CD4-positive, alpha-beta T cell treated with Interleukin-17A for 4 hours (primary cell): ENCODE measurements at regions not wholly inside any gene's neighbourhood (a gene's known extent, or its start where the extent isn't known, plus 50 kb on each side); places are given as distances from the start of the nearest gene placed in this dataset.

Source experiments
- DNase-seq: peaks from one replicate; pipeline ENCODE4 v3.0.0-alpha.2; 2020; ENCODE audit warnings: mixed read lengths

DNA sequence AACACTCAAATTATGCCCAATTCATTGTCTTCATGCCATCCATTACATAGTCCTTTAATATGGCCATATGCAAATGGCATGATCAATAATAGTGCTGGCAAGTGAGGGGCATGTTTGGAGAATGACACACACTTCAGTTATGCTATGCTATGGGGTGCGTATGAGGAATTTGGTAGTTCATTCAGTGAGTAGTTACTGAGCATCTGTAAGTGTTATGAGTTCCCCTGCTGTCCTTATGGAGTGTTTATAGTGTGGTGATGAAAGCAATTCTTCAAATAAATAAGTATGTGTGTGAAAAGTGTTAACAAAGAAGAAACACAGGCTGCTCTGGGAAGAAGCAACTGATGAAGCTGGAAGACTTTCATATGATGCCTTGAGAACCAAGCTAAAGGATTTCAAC is 383.7 kb upstream of the SLC14A2 start:
- no peak for DNase-seq

DNA sequence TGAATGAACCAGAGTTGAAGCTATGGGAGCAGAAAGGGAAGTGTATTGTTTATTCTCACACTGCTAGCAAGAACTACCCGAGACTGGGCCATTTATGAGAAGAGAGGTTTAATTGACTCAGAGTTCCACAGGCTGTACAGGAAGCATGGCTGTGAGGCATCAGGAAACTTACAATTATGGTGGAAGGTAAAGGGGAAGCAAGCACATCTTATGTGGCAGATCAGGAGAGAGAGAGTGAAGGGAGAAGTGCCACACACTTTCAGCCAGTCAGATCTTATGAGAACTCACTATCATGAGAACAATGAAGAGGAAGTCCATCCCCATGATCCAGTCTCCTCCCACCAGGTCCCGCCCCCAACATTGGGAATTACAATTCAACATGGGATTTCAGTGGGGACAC is 383.2 kb upstream of the SLC14A2 start:
- no peak for DNase-seq

DNA sequence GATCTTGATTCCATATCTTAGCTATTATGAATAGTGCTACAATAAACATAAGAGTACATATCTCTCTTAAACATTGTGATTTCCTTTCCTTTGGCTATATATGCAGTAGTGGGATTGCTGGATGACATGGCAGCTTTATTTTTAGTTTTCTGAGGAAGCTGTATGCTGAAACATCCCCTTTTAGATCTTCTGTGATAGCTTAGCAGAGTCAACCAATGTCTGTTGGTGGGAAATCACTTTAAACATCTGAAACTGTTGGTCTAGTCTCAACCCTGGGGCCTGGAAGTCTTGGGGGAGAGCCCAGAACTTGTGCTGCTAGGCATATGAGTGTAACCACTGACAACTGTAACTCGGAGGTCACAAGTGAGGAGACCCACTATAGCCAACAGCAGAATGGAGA is 378.6 kb upstream of the SLC14A2 start:
- no peak for DNase-seq

DNA sequence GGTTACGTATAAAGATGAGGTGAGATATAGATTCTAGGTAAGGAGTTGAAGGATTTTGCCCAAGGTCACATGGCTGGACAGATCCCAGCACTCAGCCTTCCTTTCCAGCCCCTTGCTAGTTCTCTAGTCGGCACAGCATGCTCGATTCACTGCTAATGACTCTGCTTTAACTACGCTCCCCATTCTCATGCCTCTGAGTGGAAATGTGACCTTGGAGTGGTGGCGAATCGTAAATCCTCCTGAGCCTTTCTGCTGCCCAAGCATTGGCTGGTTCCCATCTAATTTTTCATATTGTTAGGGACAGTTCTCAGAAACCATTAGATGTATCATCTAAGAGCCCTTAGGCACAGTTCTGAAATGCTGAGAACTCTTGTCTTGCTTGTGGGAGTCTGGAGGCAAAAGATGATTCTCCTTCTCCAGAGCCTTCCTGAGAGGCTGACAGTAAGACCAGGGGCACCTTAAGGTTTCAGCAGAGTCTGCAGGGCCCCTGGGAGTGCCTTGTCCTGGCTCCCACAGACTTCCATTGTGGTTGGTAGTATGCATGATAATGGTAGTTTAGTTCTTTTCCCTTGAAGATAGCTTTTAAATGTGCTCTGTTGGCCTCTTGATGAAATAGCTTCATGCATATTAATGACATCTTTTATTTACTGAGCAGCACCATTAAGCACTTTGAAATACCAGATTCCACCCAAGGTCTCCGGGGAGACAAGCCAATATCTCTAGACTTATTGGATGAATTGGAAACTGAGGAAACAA is 377.8 kb upstream of the SLC14A2 start:
- DNase-seq, result no peak

DNA sequence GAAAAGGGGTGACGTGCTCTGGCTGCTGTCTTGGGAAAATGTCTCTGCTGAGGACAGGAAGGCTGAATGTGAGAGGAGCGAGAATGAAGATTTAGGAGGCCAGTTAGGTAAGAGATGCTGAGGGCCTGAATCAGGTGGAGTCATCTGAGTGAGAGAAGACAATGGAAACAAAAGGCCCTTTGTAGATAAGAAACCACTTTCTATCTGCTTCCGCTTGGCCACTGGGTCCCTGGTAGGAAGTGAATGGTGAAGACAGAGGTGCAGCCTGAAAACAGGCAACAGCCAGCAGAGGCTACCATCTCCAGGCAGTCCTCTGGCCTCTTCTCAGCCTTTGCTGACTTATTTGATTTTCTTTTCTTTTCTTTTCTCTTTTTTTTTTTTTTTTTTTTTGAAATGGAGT is 374.0 kb upstream of the SLC14A2 start:
- no peak for DNase-seq

DNA sequence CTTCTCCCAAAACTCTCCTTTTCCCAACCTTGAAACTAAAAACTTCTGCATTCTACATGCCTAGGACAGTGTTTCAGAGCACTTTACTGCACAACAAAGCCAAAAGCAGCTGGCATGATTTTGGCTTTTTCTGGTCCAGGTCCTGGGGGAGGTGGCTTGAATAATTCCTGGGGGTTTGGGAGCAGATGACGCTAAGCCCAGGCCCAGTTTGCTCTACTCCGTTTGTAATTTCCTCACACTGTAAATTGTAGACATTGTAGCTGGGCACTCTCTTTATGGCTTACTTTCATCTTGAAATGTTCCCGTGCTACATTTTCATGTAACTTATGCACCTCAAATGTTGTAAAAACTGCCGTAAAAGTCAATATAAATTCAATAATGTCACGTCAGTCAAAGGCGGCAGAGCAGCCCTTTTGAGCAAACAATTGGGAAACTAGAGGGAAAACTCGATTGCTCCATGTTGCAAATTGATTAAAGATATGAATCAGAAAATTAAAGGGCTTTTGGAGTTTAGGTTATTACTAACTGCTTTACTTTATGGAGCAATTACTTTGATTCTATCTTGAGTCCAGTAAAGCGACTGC is 373.2 kb upstream of the SLC14A2 start:
- DNase-seq, result no peak

DNA sequence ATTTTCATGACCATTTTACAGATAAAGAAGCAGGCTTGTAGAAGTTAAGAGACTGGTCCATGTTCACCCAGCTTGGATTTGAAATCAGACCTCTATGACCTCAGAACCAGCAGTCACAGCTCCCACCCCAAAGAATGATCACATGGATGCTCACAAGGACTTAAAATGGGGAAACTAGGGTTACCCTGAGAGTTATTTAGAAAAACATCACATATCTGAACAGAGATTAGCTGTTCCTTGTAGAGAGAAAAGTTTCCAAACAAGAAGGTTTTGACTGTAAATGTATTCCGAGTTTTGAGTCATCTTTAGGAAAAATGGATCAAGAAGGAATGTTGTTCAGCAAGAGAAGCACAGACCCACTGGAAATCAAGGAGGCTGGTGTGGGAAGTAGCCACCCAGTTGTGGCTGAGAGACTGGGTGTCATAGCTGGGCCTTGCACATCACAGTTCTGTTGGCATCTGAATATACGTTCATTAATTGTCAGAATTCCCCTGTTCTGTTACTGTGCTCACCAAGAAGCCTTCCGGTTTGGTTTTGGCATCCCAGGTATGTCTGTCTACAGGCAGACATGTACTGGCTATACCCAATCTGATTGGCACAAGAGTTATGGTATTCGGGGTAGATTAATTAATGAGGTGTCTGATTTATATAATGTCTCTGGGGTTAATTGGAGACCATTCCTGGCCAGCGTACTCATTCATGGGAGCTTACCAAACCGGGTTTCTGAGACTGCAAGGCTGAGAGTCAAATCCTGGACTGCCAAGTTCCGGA is 371.8 kb upstream of the SLC14A2 start:
- no peak for DNase-seq

DNA sequence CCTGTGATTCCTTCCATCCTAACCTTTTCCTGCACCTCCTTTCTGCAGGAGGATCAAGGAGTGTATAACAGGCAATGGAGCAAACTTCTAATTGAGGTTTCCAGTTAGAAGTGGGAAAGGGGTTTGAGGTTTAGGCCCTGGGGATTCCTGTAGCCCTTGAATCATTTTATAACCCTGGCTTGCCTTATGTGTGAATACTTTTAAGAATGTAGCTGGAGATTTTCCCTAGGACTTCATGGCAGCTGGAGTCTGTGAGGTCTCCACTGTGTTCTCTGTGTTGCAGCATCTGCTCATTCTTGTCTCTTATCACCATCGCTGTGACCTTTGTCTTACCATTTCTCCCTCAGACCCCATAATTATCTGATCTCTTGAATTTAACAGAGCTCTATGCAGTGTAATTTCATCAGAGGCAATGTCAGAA is 370.2 kb upstream of the SLC14A2 start:
- DNase-seq, result no peak

DNA sequence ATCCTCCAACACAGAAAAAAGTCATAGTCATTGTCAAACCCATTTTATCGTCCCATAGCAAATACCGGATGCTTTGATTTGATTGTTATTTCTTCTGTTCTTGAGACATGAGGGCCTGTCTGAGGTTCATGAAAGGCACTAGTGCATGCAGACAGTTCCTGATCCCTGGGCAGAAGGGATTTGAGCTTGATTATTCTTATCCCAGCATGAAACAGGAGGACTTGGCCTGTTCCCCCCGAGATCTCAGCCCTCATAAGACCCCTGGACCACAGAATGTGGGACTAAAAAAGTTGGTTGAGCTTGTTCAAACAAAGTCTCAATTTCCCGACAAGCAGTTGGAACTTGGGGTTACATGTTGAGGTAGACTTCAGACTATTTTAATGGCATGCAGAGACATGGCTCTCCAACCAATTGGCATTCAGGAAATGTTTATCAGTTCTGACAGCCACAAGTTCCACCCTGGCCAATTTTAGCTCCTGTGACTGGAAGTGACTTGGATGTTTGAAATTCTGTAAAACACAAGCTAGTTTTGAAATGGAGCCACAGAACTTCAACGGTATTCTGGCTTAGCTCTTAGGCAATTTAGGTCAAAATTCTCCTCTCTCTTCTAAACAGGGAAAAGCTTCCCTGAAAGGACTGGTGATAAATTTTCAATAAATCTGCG is 366.9 kb upstream of the SLC14A2 start:
- no peak for DNase-seq

DNA sequence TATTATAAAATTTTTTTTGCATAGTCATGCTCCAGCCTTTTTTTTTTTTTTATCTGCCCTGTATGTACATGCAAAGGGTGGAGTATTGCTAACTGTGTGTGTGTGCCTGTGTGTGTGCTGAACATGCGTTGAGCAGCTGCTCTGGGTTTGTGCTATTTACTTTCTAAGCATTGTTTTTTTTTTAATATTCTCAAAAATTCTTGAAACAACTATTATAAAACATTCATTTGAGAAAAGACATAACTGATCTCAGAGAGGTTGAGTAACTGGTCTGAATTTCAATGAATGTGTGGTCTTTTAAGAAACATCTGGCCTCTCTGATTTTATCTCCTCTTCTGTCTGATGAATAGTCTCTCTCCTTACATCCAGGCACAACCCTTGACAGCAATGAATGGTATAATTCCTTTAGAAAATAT is 366.0 kb upstream of the SLC14A2 start:
- DNase-seq, result no peak

DNA sequence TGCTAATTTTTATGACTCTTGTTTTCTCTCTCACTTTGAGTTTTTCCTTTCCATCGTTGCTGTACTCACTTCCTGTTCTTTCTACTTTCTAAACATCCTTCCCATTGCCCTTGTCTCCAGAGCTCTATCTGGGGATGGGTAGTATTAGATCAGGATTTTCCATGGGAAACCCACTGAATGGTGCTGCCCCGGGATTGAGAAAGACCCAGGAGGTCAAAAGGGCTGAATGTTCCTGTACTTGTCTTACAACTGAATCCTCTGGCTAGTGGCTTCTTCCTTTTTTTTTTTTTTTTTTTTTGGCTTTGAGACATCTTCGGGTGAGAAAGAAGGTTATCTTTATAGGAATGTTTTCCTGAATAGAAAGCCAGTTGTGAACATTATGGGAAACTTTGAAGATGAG is 364.8 kb upstream of the SLC14A2 start:
- no peak for DNase-seq

DNA sequence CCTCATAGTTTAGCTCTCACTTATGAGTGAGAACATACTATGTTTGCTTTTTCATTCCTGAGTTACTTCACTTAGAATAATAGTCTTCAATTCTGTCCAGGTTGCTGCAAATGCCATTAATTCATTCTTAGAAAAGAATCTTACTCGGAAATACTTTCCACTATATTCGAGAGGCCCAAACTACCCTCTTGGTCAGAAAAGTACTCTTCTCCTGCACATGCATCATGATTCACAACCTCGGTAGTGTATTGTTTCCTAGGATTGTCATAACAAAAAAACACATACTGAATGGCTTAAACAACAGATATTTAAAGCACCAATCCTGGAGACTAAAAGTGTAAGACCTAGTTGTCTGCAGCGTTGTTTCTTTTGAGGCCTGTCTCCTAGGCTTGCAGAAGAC is 364.0 kb upstream of the SLC14A2 start:
- DNase-seq, result no peak

DNA sequence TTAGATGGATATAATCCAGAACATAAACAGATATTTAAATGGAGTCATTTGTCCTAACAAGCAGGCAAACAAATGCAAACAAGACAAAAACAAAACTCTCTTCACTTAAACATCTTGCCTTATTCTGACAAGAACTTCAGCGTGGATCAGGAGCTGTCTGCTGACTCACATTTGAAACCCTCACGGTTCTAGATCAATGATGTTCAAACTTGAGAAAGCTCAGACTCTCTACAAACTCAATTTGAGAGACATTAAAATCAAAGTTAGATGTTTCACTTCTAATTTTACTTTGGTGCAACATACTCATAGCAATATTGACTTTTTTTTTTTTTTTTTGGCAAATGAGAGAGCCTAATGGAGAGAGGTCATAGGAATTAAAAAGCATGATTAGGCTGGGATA is 362.8 kb upstream of the SLC14A2 start:
- no peak for DNase-seq

DNA sequence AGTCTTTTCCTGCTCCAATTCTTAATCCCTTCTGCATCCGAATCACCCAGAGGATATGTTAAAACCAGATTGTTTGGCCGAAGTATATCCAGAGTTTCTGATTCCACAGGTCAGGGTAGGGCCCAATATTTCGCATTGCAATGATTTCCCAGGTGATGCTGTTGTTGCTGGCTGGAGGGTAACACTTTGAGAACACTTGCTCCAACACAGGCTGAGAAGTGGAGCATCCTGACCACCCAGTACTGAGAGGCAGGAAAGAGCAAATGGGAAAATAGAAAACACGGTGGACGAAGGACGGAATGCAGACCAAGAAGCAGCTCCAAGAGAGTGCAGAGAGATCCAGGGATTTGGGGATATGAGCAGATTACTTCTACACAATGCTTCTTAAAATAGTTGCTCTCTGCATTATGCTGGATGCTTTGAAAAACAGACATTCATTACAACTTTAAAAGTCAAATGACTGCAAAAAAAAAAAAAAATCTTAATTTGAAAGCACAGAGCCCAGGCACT is 362.2 kb upstream of the SLC14A2 start:
- no peak for DNase-seq

DNA sequence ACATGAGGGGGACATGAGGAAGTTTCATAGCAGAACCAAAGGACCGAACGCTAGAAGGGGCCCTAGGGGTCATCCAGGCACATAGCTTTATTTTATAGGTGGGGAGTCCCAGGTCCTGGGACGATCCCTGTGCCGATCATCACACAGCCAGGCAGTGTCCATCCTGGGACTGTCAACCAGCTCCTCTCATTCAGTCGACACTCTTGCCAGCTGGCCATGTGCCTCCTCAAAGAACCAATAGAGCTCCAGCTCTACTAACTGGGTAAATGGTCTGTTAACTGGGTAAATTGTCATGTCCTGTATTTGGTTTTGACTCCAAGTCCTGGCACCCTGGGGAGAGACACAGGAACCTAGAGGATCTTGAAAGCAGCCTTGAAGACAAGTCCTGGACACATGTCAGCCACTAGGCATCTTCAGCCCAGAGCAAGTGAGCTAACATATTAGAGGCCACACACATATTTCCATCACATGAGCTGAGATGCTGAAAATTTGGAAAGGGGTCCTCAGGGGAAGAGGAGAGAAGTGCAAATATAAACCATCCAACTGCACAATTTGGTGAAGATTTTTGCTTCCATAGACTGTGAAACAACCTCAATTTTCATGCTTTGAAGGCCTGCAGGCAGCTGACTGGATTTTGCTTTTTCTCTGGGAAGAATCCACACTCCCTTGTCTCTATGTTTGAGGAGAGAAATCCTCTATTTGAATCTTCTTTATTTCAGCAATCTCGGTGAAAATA is 361.1 kb upstream of the SLC14A2 start:
- no peak for DNase-seq

DNA sequence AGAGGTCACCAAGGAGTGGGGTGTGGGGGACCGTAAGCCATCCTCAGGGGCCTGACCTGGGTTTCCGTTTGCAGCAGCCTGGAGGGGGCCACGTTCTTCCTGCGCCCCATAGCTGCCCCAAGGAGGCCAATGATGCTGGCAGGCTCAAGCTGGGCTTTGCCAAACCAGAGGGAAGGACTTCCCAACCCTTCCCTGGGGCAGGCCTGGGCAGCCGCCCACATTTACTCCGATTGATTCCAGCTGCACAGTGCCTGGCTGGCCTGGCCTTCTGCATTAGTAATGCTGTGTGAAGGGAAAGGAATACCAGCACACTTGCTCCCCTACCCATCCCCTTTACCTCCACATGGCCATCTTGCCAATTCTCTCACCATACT is 360.6 kb upstream of the SLC14A2 start:
- no peak for DNase-seq

DNA sequence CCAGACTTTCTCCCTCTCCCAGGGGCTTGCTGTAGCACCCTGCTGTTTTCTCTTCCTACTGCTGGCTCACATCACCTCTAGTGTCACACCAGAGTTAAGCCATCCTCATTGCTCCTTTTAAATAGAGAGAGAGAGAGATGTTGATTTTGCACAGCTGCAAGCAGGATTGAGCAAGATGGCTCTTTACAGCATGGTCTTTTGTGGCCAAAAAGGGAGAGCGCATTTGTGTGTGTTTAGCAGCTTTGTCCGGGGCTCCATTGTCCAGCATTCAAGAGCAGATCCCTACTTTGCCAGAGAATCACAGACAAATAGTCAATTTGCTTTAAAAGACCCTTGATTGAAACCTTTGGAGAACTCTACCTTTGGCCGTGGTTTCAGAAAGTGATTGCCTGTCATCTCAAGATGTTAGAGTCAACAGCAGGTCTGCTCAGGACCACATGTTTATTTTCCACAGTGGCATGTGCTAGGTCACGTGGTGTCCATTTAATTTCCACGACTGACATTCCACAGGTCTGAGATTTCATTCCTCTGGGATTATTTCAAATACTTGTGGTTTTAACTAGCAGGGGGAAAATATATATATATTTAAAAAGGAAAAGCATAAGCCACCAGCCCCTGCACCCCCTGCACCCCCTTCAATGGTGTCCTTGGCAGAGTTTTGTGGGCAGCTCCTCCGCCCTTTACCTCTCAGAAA is 359.9 kb upstream of the SLC14A2 start:
- DNase-seq, result no peak

DNA sequence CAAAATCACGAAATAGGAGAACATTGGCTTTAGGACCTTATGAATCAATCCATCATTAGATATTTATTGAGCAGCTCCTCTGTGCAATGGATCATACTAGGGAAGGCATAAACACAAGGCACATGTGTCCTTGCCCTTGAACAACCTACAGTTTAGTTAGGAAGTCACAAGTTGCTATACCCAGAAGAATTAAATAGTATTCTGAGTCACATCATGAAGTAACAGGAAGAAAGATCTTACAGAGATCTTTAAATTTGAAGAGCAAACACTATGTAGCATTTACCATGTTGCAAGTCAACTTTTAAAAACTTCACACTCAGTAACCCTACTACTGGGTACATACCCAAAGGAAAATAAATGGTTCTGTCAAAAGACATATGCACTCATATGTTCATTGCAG is 355.2 kb upstream of the SLC14A2 start:
- DNase-seq, result no peak

DNA sequence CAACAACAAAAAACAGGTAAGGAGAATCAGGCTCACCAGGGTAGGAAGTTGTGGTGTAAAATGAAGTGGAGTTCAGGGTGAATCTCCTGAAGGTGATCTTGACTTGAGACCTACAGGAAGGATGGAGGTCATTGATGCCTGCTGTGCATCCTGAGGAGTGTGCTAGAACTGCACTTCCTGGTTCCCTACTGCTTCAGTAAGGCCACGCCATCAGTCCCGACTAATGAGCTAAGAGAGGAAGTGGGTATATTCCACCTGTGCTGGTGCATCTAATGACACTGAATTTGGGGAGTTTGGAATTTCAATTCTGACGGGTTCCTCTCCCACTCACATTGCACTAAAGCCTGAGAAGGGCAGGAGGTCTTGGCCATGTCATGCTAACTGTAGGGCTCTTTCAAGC is 349.3 kb upstream of the SLC14A2 start:
- no peak for DNase-seq

DNA sequence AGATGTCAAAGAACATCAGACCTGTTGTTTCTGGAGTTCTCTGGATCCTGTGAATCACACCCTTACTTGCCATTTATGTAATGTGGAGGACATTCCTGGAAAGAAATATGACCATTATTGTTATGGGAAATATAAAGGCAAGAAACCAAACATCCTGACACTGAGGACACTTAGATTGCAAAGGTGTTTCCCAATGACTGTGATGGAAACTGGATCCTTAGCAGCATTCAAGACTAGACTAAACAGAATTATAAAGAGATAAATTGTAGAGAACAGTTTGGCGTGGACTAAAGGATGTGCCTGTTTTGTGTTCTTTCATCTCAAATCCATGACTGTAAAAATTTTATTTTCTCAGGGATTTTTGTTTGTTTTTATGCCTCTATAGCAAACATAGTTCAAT is 347.7 kb upstream of the SLC14A2 start:
- DNase-seq, result no peak

DNA sequence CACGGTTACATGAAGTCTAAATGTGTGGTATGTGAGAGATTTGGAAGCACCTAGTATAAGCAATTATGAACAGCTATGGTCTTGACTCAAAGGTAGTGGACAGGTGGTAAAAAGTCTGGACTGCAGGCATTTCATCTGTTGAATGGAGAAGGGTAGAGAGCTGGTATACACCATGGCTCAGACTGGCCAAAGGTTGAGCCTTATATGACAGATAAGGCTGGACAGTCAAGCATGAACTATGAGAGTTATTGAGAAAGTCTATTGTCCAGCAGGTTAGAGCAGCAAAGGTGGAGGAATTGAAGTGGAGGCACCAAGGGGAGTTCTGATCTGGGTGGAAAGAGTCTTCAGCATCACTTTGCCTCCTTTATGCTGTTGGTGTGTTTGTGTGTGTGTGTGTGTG is 346.7 kb upstream of the SLC14A2 start:
- no peak for DNase-seq

DNA sequence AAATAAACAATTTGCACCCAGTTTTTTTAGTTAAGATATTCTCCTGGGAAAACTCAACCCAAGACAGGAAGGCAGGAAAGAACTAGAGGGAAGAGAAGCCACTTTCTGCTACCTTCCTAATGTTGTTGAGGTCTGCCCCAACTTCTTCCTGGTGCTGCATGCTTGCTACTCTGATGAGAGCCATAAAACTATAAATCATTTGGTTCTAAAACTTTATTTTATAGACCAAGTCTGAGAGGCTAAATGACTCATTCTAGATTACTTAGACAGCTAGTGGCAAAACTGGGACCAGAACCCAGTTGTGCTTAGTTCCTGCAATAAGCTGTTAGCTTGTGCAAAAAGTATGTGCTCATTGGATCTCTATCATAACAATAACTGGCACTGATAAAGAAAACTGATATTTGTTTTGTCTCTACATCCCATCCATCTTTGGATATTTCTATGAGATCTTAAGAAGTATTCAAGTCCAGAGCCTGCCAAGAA is 344.9 kb upstream of the SLC14A2 start:
- DNase-seq, result no peak
